Sigmoid colon (tissue), 4 donors: ENCODE measurements at regions not wholly inside any gene's neighbourhood (a gene's known extent, or its start where the extent isn't known, plus 50 kb on each side); places are given as distances from the start of the nearest gene placed in this dataset.

Experiments used
- CTCF ChIP-seq, 4 experiments: fragments of 450-650 bp in 3 of 4; fragments of 200-600 bp in 1 of 4; IDR thresholded peaks; one replicate each; pipeline ENCODE4 v1.5.1; 2016 to 2019; ENCODE audit warnings: antibody characterized with exemption in 4 of 4, mild to moderate bottlenecking in 3 of 4, moderate library complexity in 2 of 4
- POLR2A ChIP-seq, 2 donors: fragments of 450-650 bp; IDR thresholded peaks; one replicate each; pipeline ENCODE4 v1.6.1; 2016; ENCODE audit warnings: antibody characterized with exemption in 2 of 2, mild to moderate bottlenecking in 2 of 2, moderate library complexity in 2 of 2
- POLR2AphosphoS5 ChIP-seq, 4 donors: sonication (generic); formaldehyde crosslinking; IDR thresholded peaks; one replicate each; pipeline ENCODE4 v1.6.1; 2017; ENCODE audit warnings: antibody characterized with exemption in 4 of 4

GRCh38 chrX:149208307-149208706 is 296.8 kb downstream of the IDS start:
- no peak for TF ChIP-seq POLR2A (IDR thresholded peaks at IDR 0.05)
- no peak for TF ChIP-seq POLR2AphosphoS5 (IDR thresholded peaks at IDR 0.05)
- no peak for TF ChIP-seq CTCF (IDR thresholded peaks at IDR 0.05)
